ENCODE measurements at regions not wholly inside any gene's neighbourhood (a gene's known extent, or its start where the extent isn't known, plus 50 kb on each side); places are given as distances from the start of the nearest gene placed in this dataset.

GRCh38 chr4:174066611-174067205 lies 216.8 kb downstream of the FBXO8 start:
- no peaks in the 10 kb centered on the region for H4K20me1 ChIP-seq (ENCODE audit: low read length)
- no TSS peak for BruUV-seq (replicated peaks)
- H3K79me2 ChIP-seq (ENCODE audit: low read length), result no peaks in the 10 kb centered on the region
- H3K9me2 ChIP-seq (replicated peaks; ENCODE audit: low read length), result no peaks in the 10 kb centered on the region
- H3K4me1 ChIP-seq (ENCODE audit: insufficient read depth, low read length), result no peaks in the 10 kb centered on the region
- no peak overlapping the region for H3K4me3 ChIP-seq (ENCODE audit: low read length)
- intact Hi-C loops (cut with micrococcal nuclease), result no loop called here
- no peak overlapping the region for H2AFZ ChIP-seq (ENCODE audit: low read length)
- H3K9me3 ChIP-seq (ENCODE audit: low read length), result no peaks in the 10 kb centered on the region
- no peaks in the 10 kb centered on the region for H3F3A ChIP-seq (ENCODE audit: low read length, unreplicated experiment)
- POLR2A ChIA-PET (ENCODE audit: unreplicated experiment), result no interaction called here
- CTCF ChIA-PET, result no interaction called here
- ATAC-seq (no peak), DNase-seq (no peak)
- no peak overlapping the region for H3K4me2 ChIP-seq (ENCODE audit: low read length)
- no peak for TF ChIP-seq CTCF (conservative IDR thresholded peaks at IDR 0.05; ENCODE audit: low read depth, low read length)
- no peak for TF ChIP-seq EZH2 (IDR thresholded peaks at IDR 0.05; ENCODE audit: low read length, unreplicated experiment)
- TF ChIP-seq EZH2phosphoT487 (IDR thresholded peaks at IDR 0.05; ENCODE audit: borderline replicate concordance, low read length), result no peak
- H3K36me3 ChIP-seq (ENCODE audit: low read depth, low read length), result no peaks in the 10 kb centered on the region
- peaks cover 53% of the 10 kb centered on the region for H3K27me3 ChIP-seq (ENCODE audit: low read length)
- H3K9ac ChIP-seq (ENCODE audit: low read length), result no peak overlapping the region
- H3K27ac ChIP-seq (ENCODE audit: low read length), result no peak overlapping the region

- Histone ChIP-seq H3K4me2 (ENCODE audit: low read length) (no peak overlapping the region), H2AFZ (ENCODE audit: low read length) (no peak overlapping the region), H3K9me2 (replicated peaks; ENCODE audit: low read length) (no peaks in the 10 kb centered on the region), H3K79me2 (ENCODE audit: low read length) (no peaks in the 10 kb centered on the region), H3K9ac (ENCODE audit: low read length) (no peak overlapping the region), H3K36me3 (ENCODE audit: low read depth, low read length) (no peaks in the 10 kb centered on the region), H3F3A (ENCODE audit: low read length, unreplicated experiment) (no peaks in the 10 kb centered on the region), H3K4me3 (ENCODE audit: low read length) (no peak overlapping the region), H3K9me3 (ENCODE audit: low read length) (no peaks in the 10 kb centered on the region), H4K20me1 (ENCODE audit: low read length) (no peaks in the 10 kb centered on the region), H3K27me3 (ENCODE audit: low read length) (peaks cover 34% of the 10 kb centered on the region), H3K4me1 (ENCODE audit: insufficient read depth, low read length) (no peaks in the 10 kb centered on the region), H3K27ac (ENCODE audit: low read length) (no peak overlapping the region)
- ATAC-seq (no peak), DNase-seq (no peak)
- intact Hi-C loops (cut with micrococcal nuclease), result no loop called here
- POLR2A ChIA-PET (ENCODE audit: unreplicated experiment), result no interaction called here
- CTCF ChIA-PET, result no interaction called here
- BruUV-seq (replicated peaks), result no TSS peak
- TF ChIP-seq CTCF (conservative IDR thresholded peaks at IDR 0.05; ENCODE audit: low read depth, low read length) (no peak), EZH2 (IDR thresholded peaks at IDR 0.05; ENCODE audit: low read length, unreplicated experiment) (no peak)
Measured at GRCh38 chr4:174062831-174063230, 220.6 kb downstream of the FBXO8 start.

- no peak for DNase-seq
- Histone ChIP-seq H3K4me1 (ENCODE audit: insufficient read depth, low read length) (no peaks in the 10 kb centered on the region), H3K36me3 (ENCODE audit: low read depth, low read length) (no peaks in the 10 kb centered on the region), H3K27me3 (ENCODE audit: low read length) (peaks cover 17% of the 10 kb centered on the region), H3K79me2 (ENCODE audit: low read length) (no peaks in the 10 kb centered on the region), H3K27ac (ENCODE audit: low read length) (no peak overlapping the region), H4K20me1 (ENCODE audit: low read length) (no peaks in the 10 kb centered on the region), H3K4me2 (ENCODE audit: low read length) (no peak overlapping the region), H3K9ac (ENCODE audit: low read length) (no peak overlapping the region), H3K4me3 (ENCODE audit: low read length) (no peak overlapping the region), H3F3A (ENCODE audit: low read length, unreplicated experiment) (no peaks in the 10 kb centered on the region), H2AFZ (ENCODE audit: low read length) (no peak overlapping the region), H3K9me2 (replicated peaks; ENCODE audit: low read length) (no peaks in the 10 kb centered on the region), H3K9me3 (ENCODE audit: low read length) (no peaks in the 10 kb centered on the region)
- no peak for ATAC-seq
- no peak for TF ChIP-seq EZH2 (IDR thresholded peaks at IDR 0.05; ENCODE audit: low read length, unreplicated experiment)
- intact Hi-C loops (cut with micrococcal nuclease), result no loop called here
- BruUV-seq (replicated peaks), result no TSS peak
- CTCF ChIA-PET, result no interaction called here
- POLR2A ChIA-PET (ENCODE audit: unreplicated experiment), result no interaction called here
Measured at GRCh38 chr4:174061026-174061425, 222.4 kb downstream of the FBXO8 start.

Data from PC-3 (cell line).